22Rv1 (cell line): ENCODE measurements at regions not wholly inside any gene's neighbourhood (a gene's known extent, or its start where the extent isn't known, plus 50 kb on each side); places are given as distances from the start of the nearest gene placed in this dataset.

ENCODE experiments used
- H3K27ac ChIP-seq: fragments of 450-650 bp; 2 replicates; pipeline ENCODE4 v1.5.1; 2017
- CTCF ChIP-seq: fragments of 450-650 bp; IDR thresholded peaks from 2 replicates; pipeline ENCODE4 v1.5.1; 2017; ENCODE audit warnings: mild to moderate bottlenecking
- ZFX ChIP-seq: fragments of 450-650 bp; IDR thresholded peaks from 2 replicates; pipeline ENCODE4 v1.6.1; 2017; ENCODE audit warnings: antibody characterized with exemption, borderline replicate concordance

DNA sequence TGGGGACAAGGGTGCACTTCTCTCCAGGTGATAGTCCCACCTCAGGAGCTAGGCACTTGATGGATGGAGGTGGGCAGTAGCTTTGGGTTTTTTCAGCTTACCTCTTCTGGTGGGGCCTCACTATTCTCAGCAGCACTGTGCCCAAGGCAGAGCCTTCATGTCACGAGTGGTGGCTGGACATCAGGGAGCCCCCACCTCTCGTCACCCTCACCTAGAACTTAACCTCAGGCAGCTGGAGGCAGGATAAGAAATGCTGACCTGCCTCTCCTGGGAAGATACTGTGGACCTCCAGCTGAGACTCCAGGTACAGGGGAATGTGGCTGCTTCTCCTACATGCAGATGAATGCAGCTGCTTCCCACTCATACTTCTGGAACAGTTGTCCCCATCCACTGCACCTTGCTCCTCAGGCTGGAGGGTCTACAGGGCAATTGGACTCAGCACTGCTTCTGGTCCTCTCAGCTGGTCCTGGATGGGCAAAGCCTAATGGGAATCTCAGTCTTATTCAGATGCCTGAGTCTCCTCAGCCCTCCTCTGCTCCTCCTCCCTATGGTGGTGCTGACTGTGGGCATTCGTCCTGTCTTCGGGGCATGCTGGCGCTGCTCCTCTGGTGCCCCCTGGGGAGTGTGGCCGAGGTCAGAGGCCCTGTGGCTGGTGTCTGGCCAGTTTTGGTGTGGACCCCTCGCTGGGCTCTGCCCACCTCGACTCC lies 129.9 kb downstream of the KLF13 start:
- TF ChIP-seq ZFX (no peak), CTCF (no peak)
- no peak overlapping the region for H3K27ac ChIP-seq

GRCh38 chr15:31457161-31457560 lies 130.5 kb downstream of the KLF13 start:
- no peak overlapping the region for H3K27ac ChIP-seq
- TF ChIP-seq ZFX (no peak), CTCF (no peak)

DNA sequence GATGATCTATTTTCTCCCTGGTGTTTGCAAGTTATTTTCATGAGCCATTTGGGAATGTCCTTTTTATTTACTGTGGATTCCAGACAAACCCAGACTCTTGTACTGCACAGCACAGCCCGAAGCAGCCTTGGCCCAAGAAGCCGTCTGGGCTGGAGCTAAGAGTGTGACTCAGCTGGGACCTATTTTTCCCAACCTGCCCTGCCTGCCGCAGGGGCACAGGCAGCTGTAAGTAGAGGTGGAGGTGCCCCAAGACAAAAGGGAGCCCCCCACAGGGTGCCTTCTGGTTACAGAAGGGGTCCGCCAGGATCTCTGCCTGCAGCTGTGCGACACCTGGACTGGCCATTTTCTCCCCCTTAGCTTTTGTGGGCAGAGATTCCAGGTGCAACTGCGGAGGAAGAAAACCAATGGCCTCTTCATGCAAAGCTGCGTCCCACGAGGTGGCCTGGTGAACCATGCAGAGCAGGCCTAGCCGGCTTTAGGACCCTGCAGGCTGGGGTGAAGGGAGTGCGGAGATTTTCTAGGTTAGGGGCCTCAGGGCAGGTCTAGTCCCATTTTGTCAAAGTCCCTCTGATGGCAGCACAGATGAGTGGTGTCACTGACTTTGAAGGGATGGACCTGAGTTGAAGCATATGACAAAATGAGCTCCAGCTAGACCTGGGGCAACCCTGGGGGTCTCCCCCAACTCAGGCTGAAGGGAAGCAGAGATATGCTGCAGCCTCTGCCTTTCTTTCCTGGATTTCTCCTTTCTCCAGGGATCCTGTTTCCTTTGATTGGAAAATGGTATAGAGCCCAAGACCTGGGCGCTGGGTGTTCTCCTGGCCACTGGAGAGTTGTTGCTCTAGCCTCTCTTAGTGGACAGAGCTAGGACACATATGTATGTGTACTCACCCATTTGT lies 131.2 kb downstream of the KLF13 start:
- H3K27ac ChIP-seq = no peak overlapping the region

GRCh38 chr15:31458596-31459399 lies 132.2 kb downstream of the KLF13 start:
- no peak for TF ChIP-seq ZFX
- TF ChIP-seq CTCF = no peak
- H3K27ac ChIP-seq = no peak overlapping the region

More for the DNA sequence above, 131.2 kb downstream of the KLF13 start:
- TF ChIP-seq ZFX (no peak), CTCF (no peak)

GRCh38 chr15:31459400-31459748 lies 132.7 kb downstream of the KLF13 start:
- no peak for TF ChIP-seq CTCF
- TF ChIP-seq ZFX = no peak
- no peak overlapping the region for H3K27ac ChIP-seq

DNA sequence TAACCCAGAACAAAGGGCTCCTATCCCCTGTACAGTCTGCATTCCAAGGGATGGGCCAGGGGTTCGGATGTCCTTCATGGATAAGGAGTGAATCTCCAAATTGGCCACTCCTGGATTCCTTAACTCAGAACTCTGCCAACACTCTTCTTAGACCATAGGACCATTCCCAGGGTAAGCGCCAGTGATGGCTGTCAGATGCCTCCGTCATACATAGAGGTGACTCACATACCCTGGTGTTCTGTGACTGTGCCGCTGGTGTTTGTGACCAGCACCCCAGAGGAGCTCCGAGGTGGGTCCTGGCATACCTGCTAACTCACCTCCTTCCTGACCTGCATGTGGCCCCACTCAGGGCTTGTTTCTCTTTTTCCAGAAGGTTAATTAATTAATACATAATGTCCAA lies 134.7 kb downstream of the KLF13 start:
- no peak overlapping the region for H3K27ac ChIP-seq
- TF ChIP-seq CTCF = no peak
- no peak for TF ChIP-seq ZFX
